HFF-Myc (cell line): ENCODE measurements at regions not wholly inside any gene's neighbourhood (a gene's known extent, or its start where the extent isn't known, plus 50 kb on each side); places are given as distances from the start of the nearest gene placed in this dataset.

Experiments
- DNase-seq: peaks from one replicate; pipeline ENCODE4 v3.0.0-alpha.2; 2011; ENCODE audit warnings: low read depth; ENCODE audit errors: extremely low read depth
- H3K4me3 ChIP-seq: replicated peaks from 2 replicates; pipeline ENCODE4 v1.5.1; 2011; ENCODE audit warnings: low read depth, mild to moderate bottlenecking, control low read depth, low read length
- CTCF ChIP-seq: IDR thresholded peaks from 2 replicates; pipeline ENCODE4 v1.5.1; 2012; ENCODE audit warnings: mild to moderate bottlenecking, low read depth, low read length, control low read depth; ENCODE audit errors: missing control alignments

DNA sequence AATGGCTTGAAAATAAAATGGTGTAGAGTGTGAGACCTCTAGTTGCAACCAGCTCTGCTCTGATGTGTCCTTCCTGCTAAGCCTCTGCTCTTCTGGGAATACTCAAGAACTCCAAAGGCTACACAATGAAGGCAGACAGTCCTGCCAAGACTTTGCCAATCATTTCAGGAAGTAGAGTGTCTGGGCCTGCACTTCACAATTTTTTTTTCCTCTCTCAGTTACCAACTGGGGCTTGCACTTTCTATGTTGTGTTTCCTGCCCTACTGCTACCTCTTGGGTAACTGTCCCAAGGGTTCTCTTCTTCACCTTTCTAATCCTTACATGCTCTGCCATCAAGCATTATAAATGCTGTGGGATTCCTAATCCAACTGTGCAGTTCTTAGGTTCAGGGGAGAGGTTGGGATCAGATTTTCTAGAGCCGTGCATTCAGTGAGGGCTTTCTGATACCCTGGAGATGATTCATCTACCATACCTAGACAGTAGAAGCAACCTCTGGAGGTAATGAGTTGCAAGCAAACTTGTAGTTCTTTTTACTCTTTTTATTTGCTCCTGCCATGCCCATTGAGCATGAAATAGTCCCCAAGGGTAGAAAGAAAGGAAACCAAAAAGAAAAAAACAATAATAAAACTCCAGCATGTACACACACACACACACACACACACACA, 365.9 kb downstream of the MLLT3 start:
- H3K4me3 ChIP-seq, result no peak overlapping the region
- TF ChIP-seq CTCF, result no peak
- no peak for DNase-seq

DNA sequence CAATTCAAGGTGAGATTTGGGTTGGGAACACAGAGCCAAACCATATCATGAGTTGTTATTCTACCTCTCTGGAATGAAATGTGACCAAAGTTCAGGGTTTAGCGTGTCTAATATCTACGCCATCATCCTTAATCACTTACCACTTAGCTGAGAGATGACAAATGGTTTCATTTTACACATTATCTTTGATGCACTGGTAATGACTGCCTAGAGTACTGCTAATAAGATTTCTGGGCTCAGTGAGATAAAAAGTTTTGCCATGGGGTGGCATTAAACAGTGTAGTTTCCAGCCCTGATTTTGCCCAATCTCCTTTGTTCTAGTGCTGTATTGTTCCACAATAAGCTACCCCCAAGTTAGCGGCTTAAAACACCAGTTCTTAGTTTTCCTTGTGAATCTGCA, 367.2 kb downstream of the MLLT3 start:
- TF ChIP-seq CTCF, result no peak
- DNase-seq, result no peak
- no peak overlapping the region for H3K4me3 ChIP-seq

DNA sequence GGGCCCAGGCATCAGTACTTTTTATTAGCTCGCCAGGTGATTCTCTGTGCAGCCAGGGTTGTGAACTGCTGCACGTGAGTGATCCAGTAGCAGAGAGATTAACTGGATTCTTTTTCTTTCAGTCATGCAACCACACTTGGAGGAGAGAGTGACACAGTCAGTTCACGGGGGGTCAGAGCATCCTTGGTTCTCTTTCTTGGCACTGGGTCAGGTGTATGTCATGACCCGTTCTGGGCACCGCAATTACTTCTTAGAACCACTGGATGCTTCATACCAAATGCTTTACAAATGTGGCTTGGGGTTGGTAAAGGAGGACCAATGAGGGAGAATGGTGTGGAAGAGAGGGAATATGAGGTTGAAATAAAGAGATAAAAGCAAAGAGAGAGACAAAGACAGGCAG, 368.7 kb downstream of the MLLT3 start:
- no peak for TF ChIP-seq CTCF
- no peak for DNase-seq

DNA sequence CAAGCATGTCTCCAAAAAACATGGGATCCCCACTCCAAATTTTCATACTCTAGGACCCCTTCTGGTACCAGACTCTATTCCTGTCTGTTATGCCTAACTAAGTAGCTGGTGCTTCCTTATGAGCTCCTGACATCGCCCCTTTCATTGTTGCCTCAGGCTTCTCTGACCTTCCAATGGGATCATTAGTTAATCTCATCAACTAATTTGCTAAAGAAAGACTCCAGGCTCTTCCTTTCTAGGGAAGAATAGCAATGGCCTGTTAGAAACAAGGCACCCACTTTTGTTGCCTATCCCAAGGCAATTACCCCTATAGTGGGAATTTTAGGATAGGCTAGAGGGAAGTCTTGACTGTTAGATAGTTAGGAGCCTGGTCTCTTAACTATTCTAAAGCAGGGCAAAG, 369.5 kb downstream of the MLLT3 start:
- H3K4me3 ChIP-seq, result no peak overlapping the region
- TF ChIP-seq CTCF, result no peak
- no peak for DNase-seq

More for the DNA sequence above, 368.7 kb downstream of the MLLT3 start:
- H3K4me3 ChIP-seq, result no peak overlapping the region

GRCh38 chr9:20250791-20251190, 371.5 kb downstream of the MLLT3 start:
- H3K4me3 ChIP-seq, result no peak overlapping the region
- DNase-seq, result no peak
- TF ChIP-seq CTCF, result no peak

DNA sequence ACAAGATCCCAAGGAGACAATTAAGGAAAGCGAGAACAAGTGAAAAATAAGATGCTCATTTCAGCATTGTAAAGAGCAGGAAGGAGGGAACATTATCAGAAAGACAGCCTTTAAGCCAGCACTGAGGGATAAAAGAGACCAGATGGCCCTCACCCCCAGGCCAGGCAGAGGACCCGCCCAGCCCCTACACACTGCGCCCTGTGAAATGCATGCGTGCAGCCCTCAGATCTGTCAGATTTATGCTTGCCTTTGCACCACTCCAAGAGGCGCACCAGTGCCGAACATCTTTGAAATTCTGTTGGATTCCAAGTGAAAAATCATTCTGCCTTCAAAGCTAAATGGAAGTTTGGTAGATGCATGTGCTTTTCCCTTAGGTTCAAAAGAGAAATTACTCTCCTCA, 378.0 kb downstream of the MLLT3 start:
- DNase-seq, result no peak
- no peak for TF ChIP-seq CTCF
- no peak overlapping the region for H3K4me3 ChIP-seq

GRCh38 chr9:20243841-20244240, 378.5 kb downstream of the MLLT3 start:
- H3K4me3 ChIP-seq, result no peak overlapping the region
- DNase-seq, result no peak
- no peak for TF ChIP-seq CTCF
